GM12873 (cell line): ENCODE measurements at regions not wholly inside any gene's neighbourhood (a gene's known extent, or its start where the extent isn't known, plus 50 kb on each side); places are given as distances from the start of the nearest gene placed in this dataset.

Experiments
- CTCF ChIP-seq: IDR thresholded peaks from 2 replicates; pipeline ENCODE4 v1.5.1; 2012; ENCODE audit warnings: low read depth, mild to moderate bottlenecking, moderate library complexity, low read length, control low read depth; ENCODE audit not compliant: insufficient read depth; ENCODE audit errors: missing control alignments

GRCh38 chr4:20119141-20119540 lies 132.6 kb upstream of the SLIT2 start:
- no peak for TF ChIP-seq CTCF

GRCh38 chr4:20109391-20109790 lies 142.3 kb upstream of the SLIT2 start:
- TF ChIP-seq CTCF = no peak

GRCh38 chr4:20106921-20107320 lies 144.8 kb upstream of the SLIT2 start:
- TF ChIP-seq CTCF = no peak

GRCh38 chr4:20101831-20102230 lies 149.9 kb upstream of the SLIT2 start:
- TF ChIP-seq CTCF = no peak

- TF ChIP-seq CTCF = no peak
These were observed 154.8 kb upstream of the SLIT2 start for GRCh38 chr4:20096911-20097310.

GRCh38 chr4:20095805-20096541 lies 155.7 kb upstream of the SLIT2 start:
- no peak for TF ChIP-seq CTCF

GRCh38 chr4:20091781-20092180 lies 159.9 kb upstream of the SLIT2 start:
- TF ChIP-seq CTCF = no peak
